Panc1 (cell line): ENCODE measurements at regions not wholly inside any gene's neighbourhood (a gene's known extent, or its start where the extent isn't known, plus 50 kb on each side); places are given as distances from the start of the nearest gene placed in this dataset.

Experiments used
- ATAC-seq: fragments of 200-7000 bp; cut with Tn5 transposase; 2 replicates; pipeline ENCODE4 v1.9.1; 2020; ENCODE audit warnings: mild to moderate bottlenecking, moderate library complexity
- BruUV-seq: library from RNA; stranded (reverse); fragments of 400-500 nt; replicated peaks from 2 replicates; lab custom pipeline; 2021; lab: Mats Ljungman, UMichigan
- CTCF ChIA-PET: fragments of 300-600 bp; sonication (Branson Sonifier 250); formaldehyde crosslinking; loops from one replicate; lab custom pipeline; 2022; ENCODE audit warnings: antibody characterized with exemption; lab: Charles Lee
- POLR2A ChIA-PET: fragments of 300-600 bp; sonication (Branson Sonifier 250); formaldehyde crosslinking; loops from one replicate; lab custom pipeline; 2022; ENCODE audit warnings: antibody characterized with exemption; lab: Charles Lee
- DNase-seq: peaks from one replicate; pipeline ENCODE4 v3.0.0-alpha.2; 2010; ENCODE audit warnings: low read depth, low spot score
- H3K27ac ChIP-seq: 2 replicates; pipeline ENCODE4 v1.5.1; 2011; ENCODE audit warnings: mild to moderate bottlenecking, low read length, inconsistent platforms
- H3K27me3 ChIP-seq: fragments of 200-500 bp; sonication (Bioruptor generic); 2 replicates; pipeline ENCODE4 v1.6.0; 2014; ENCODE audit warnings: low read length, inconsistent platforms; ENCODE audit not compliant: control insufficient read depth, insufficient read depth
- H3K36me3 ChIP-seq: fragments of 200-500 bp; sonication (Bioruptor generic); 2 replicates; pipeline ENCODE4 v1.5.1; 2014; ENCODE audit warnings: inconsistent platforms, mild to moderate bottlenecking, low read length, moderate library complexity; ENCODE audit not compliant: control insufficient read depth, insufficient read depth
- H3K4me1 ChIP-seq: 2 replicates; pipeline ENCODE4 v1.5.1; 2011; ENCODE audit warnings: inconsistent platforms, mild to moderate bottlenecking, low read length, moderate library complexity; ENCODE audit not compliant: control insufficient read depth, insufficient read depth
- H3K4me3 ChIP-seq, 2 experiments: 2 replicates each; pipeline ENCODE4 v1.5.1; 2011 to 2012; ENCODE audit warnings: low read depth in 2 of 2, low read length in 2 of 2, mild to moderate bottlenecking in 2 of 2, inconsistent platforms in 1 of 2, moderate library complexity in 1 of 2
- H3K9me3 ChIP-seq: fragments of 200-500 bp; sonication (Bioruptor generic); 2 replicates; pipeline ENCODE4 v1.5.1; 2014; ENCODE audit warnings: low read depth, mild to moderate bottlenecking, inconsistent platforms, low read length, moderate library complexity; ENCODE audit not compliant: control insufficient read depth, insufficient read depth
- CTCF ChIP-seq: fragments of 450-650 bp; IDR thresholded peaks from 2 replicates; pipeline ENCODE4 v1.5.1; 2017; ENCODE audit warnings: mild to moderate bottlenecking
- POLR2AphosphoS5 ChIP-seq: IDR thresholded peaks from 2 replicates; pipeline ENCODE4 v1.6.1; 2012; ENCODE audit warnings: mild to moderate bottlenecking, low read depth, low read length, moderate library complexity
- REST ChIP-seq, 2 experiments: IDR thresholded peaks; 2 replicates each; pipeline ENCODE4 v1.6.1; 2011 to 2012; ENCODE audit warnings: low read depth in 2 of 2, control low read depth in 1 of 2, low read length in 1 of 2, mild to moderate bottlenecking in 1 of 2, moderate library complexity in 1 of 2; ENCODE audit not compliant: insufficient read depth in 1 of 2
- SIN3A ChIP-seq: IDR thresholded peaks from 2 replicates; pipeline ENCODE4 v1.6.1; 2012; ENCODE audit warnings: low read depth, mild to moderate bottlenecking, low read length, moderate library complexity, borderline replicate concordance; ENCODE audit not compliant: insufficient read depth
- TCF7L2 ChIP-seq: IDR thresholded peaks from 2 replicates; pipeline ENCODE4 v1.6.1; 2011; ENCODE audit warnings: mild to moderate bottlenecking, low read depth, low read length, inconsistent platforms
- in situ Hi-C: cut with HindIII; loops from 2 replicates; pipeline ENCODE4 v1.10.0; 2016; ENCODE audit warnings: low sequenced_read_pairs, low pct_unique_long_range_greater_than_20kb
- intact Hi-C: fragments of 100-400 bp; cut with micrococcal nuclease; formaldehyde crosslinking; loops from one replicate; pipeline ENCODE4 v1.10.0; 2022; ENCODE audit not compliant: unreplicated experiment

- intact Hi-C loops: no loop called here
- in situ Hi-C loops: no loop called here
- H3K4me3 ChIP-seq: no peak overlapping the region
- TF ChIP-seq POLR2AphosphoS5 (no peak), TCF7L2 (no peak), REST (IDR thresholded peaks at IDR 0.05; ENCODE audit: insufficient read depth in 1 of 2, low read depth in 2 of 2, low read length in 1 of 2) (no peak), SIN3A (no peak), CTCF (no peak)
- no peaks in the 10 kb centered on the region for H3K27me3 ChIP-seq
- ChIA-PET CTCF (no interaction called here), POLR2A (no interaction called here)
- H3K9me3 ChIP-seq: no peaks in the 10 kb centered on the region
- H3K36me3 ChIP-seq: no peaks in the 10 kb centered on the region
- BruUV-seq: no TSS peak
- no peak for DNase-seq
- no peak for ATAC-seq
- H3K4me1 ChIP-seq: no peaks in the 10 kb centered on the region
- no peak overlapping the region for H3K27ac ChIP-seq
Observed at GRCh38 chr2:16361261-16361995, 304.2 kb downstream of the CYRIA start.

- Histone ChIP-seq H3K27ac (no peak overlapping the region), H3K4me3 (no peak overlapping the region), H3K4me1 (no peaks in the 10 kb centered on the region), H3K9me3 (no peaks in the 10 kb centered on the region), H3K27me3 (no peaks in the 10 kb centered on the region), H3K36me3 (no peaks in the 10 kb centered on the region)
- ChIA-PET CTCF (no interaction called here), POLR2A (no interaction called here)
- no peak for DNase-seq
- in situ Hi-C loops (no loop called here), intact Hi-C loops (no loop called here)
- BruUV-seq: no TSS peak
- TF ChIP-seq TCF7L2 (no peak), POLR2AphosphoS5 (no peak), CTCF (no peak), SIN3A (no peak), REST (IDR thresholded peaks at IDR 0.05; ENCODE audit: insufficient read depth in 1 of 2, low read depth in 2 of 2, low read length in 1 of 2) (no peak)
- no peak for ATAC-seq
Observed at GRCh38 chr2:16359961-16360360, 305.7 kb downstream of the CYRIA start.
